ENCODE measurements at regions not wholly inside any gene's neighbourhood (a gene's known extent, or its start where the extent isn't known, plus 50 kb on each side); places are given as distances from the start of the nearest gene placed in this dataset.

DNA sequence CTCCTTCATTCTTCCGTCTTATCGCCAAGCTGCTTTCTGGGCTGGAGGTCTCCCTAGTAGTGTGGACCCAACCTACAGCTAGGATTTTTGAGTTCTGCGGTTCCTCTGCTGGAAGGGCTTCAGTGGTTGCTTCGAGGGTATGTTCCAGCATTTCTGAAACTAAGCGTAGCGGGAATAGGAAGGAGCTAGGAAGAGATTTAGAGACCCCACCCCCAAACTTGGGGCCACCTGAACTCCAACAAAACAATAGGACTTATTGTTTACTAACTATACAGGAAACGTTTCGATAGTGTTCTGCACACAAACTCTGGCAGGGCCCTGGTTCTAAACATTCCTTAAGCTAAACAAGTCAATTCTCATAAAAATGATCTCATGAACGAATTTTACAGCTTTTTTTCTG is 346.7 kb downstream of the PLK2 start:
- no peaks in the 10 kb centered on the region for H3K9me3 Mint-ChIP-seq
- no peaks in the 10 kb centered on the region for H3K4me1 Mint-ChIP-seq
- no peak overlapping the region for H3K27ac Mint-ChIP-seq
- no peak overlapping the region for H3K4me3 Mint-ChIP-seq
- CTCF ChIA-PET, result no interaction called here
- no peak for DNase-seq
- H3K36me3 Mint-ChIP-seq, result no peaks in the 10 kb centered on the region
- no peaks in the 10 kb centered on the region for H3K27me3 Mint-ChIP-seq

DNA sequence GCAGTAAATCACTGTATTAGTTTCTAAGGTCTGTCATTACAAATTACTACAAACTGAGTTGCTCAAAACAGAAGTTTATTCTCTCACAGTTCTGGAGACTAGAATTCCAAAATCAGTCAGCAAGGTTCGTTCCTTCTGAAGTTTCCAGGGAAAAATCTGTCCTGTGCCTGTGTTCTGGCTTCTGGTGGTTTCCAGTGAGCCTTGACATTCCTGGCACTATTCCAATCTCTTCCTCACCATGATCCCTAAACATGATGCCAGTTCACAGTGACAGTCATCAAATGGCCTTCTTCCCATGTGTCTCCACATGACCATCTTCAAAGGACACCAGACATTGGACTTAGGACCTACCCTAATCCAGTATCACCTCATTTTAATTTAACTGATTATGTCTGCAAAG is 351.4 kb downstream of the PLK2 start:
- no peak for DNase-seq
- Mint-ChIP-seq H3K4me1 (no peaks in the 10 kb centered on the region), H3K9me3 (no peaks in the 10 kb centered on the region), H3K27ac (no peak overlapping the region), H3K4me3 (no peak overlapping the region), H3K36me3 (no peaks in the 10 kb centered on the region), H3K27me3 (no peaks in the 10 kb centered on the region)
- CTCF ChIA-PET, result no interaction called here

DNA sequence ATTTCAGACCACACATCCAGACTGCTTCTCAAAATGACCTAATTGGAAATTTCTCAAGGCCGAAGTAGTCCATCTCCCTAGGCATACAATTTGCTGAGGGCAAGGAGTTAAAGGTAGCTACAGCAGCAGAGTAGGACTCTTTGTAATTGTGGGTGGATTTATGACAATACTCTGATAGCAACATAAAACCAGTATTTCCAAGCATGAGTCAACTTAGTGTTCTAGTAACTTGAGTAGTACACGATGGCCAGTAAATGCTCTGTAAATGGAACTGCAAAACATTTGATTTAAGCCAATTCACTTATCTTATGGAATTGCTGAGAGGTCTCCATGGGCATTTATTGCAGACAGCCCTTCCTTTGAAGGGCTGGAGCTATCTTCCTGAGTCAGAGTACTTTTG is 352.2 kb downstream of the PLK2 start:
- H3K4me3 Mint-ChIP-seq, result no peak overlapping the region
- DNase-seq, result no peak
- H3K27ac Mint-ChIP-seq, result no peak overlapping the region
- no peaks in the 10 kb centered on the region for H3K4me1 Mint-ChIP-seq
- H3K36me3 Mint-ChIP-seq, result no peaks in the 10 kb centered on the region
- CTCF ChIA-PET, result no interaction called here
- no peaks in the 10 kb centered on the region for H3K9me3 Mint-ChIP-seq
- no peaks in the 10 kb centered on the region for H3K27me3 Mint-ChIP-seq

DNA sequence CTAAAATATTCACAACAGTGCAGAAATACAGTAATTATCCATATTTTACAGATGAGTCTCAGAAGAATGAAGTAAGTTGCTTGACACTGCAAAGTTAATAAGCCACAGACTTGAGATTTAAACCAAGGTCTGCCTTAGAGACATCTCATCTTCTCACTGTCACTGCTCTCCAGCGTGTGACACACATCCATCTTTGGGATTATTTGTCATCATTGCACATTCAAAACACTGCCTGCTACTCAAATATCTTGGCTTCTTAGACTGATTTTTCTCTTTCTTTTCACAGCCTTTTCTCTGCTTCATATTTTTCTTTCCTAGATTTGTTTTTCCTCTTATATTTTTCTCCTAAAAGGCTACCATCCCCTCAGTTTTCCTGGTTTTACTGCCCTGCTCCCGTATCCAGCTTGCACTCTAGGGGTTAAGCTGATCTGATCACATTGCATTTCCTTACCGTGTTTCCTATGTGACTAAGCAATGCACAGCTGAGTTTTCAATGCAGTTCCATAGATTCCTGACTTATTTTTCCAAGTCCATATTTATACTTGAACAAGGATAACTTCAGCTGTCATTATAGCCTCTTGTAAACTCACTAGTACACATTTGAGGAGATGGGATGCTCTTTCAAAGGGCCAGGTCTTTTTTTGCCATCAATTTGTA is 353.0 kb downstream of the PLK2 start:
- CTCF ChIA-PET, result no interaction called here
- no peak for DNase-seq
- no peak overlapping the region for H3K4me3 Mint-ChIP-seq
- H3K9me3 Mint-ChIP-seq, result no peaks in the 10 kb centered on the region
- no peaks in the 10 kb centered on the region for H3K36me3 Mint-ChIP-seq
- no peak overlapping the region for H3K27ac Mint-ChIP-seq
- H3K4me1 Mint-ChIP-seq, result no peaks in the 10 kb centered on the region
- H3K27me3 Mint-ChIP-seq, result no peaks in the 10 kb centered on the region

DNA sequence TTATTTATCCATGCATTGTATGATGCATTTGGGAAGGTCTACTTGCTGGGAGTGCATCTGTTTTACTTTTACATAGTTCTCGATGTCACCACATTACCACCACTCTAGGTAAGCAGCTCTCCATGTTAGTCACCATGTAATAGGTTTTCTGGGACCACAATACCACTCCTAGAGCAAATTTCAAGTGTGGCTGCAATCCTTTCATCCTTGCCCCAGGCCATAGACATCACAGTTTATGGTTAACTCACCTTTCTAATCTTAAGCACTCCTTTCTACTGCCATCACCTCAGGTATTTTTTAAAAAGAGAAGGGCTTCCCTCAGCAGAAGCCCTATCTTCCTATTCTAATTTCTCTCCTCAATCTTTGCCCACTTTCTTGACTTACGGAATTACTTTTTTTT is 354.1 kb downstream of the PLK2 start:
- Mint-ChIP-seq H3K4me1 (no peaks in the 10 kb centered on the region), H3K36me3 (no peaks in the 10 kb centered on the region), H3K9me3 (no peaks in the 10 kb centered on the region), H3K4me3 (no peak overlapping the region), H3K27me3 (no peaks in the 10 kb centered on the region), H3K27ac (no peak overlapping the region)
- CTCF ChIA-PET, result no interaction called here
- DNase-seq, result no peak

DNA sequence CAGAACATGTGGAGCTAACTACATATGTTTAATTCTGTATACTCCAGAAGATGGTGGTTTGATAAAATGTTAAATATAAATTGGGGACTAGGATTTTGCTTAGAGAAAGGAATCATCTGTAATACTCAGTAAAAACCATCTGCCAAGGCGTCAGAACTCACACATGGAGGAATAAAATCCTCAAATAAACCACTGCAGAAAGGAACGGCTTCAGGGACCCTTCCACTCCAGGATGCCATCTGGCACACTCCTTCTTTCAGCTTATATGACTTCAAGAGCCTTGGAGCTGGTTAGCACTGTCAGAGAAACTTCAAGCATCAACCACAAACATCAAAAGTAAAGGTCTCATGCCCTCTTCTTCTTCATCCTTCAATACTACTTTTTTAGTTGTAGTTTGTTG is 360.6 kb downstream of the PLK2 start:
- Mint-ChIP-seq H3K9me3 (no peaks in the 10 kb centered on the region), H3K4me1 (no peaks in the 10 kb centered on the region), H3K27me3 (no peaks in the 10 kb centered on the region), H3K27ac (no peak overlapping the region), H3K4me3 (no peak overlapping the region), H3K36me3 (no peaks in the 10 kb centered on the region)
- CTCF ChIA-PET, result no interaction called here
- DNase-seq, result no peak

DNA sequence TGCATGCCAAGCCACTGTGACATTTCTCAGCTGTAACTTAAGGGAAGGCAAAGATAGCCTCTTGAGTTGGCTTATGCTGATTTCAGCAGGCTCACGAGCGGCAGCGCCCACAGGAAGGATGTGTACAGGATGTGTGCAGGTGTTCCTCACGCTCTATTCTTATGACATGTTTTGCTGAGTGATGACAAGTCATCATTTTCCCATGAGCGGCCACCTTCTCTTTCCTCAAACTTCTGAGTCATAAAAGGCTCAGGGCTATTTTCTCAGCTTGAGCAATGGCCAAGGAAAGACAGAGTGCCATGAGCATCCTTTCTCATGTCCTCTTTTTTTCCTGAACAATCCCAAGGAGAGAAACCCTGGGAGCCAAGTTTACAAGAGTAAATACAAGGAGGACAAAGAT is 365.9 kb downstream of the PLK2 start:
- Mint-ChIP-seq H3K27me3 (no peaks in the 10 kb centered on the region), H3K4me3 (no peak overlapping the region), H3K27ac (no peak overlapping the region), H3K36me3 (no peaks in the 10 kb centered on the region), H3K9me3 (no peaks in the 10 kb centered on the region), H3K4me1 (no peaks in the 10 kb centered on the region)
- CTCF ChIA-PET, result no interaction called here
- peak; percentile 27 for DNase-seq

DNA sequence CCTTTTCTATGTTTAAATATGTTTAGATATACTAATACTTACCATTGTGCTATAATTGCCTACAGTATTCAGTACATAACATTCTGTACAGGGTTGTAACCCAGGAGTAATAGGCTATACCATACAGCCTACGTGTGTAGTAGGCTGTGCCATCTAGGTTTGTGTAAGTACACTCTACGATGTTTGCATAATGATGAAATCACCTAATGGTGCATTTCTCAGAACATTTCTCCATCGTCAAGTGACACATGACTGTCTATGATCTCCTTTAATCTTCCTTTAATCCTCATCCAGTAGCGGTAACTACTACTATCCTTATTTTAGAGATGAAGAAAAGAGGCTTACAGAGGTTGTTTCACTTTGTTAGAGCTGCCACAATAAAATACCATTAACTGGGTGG is 369.2 kb downstream of the PLK2 start:
- Mint-ChIP-seq H3K36me3 (no peaks in the 10 kb centered on the region), H3K4me1 (no peaks in the 10 kb centered on the region), H3K27me3 (no peaks in the 10 kb centered on the region), H3K9me3 (no peaks in the 10 kb centered on the region), H3K27ac (no peak overlapping the region), H3K4me3 (no peak overlapping the region)
- no peak for DNase-seq
- CTCF ChIA-PET, result no interaction called here

DNA sequence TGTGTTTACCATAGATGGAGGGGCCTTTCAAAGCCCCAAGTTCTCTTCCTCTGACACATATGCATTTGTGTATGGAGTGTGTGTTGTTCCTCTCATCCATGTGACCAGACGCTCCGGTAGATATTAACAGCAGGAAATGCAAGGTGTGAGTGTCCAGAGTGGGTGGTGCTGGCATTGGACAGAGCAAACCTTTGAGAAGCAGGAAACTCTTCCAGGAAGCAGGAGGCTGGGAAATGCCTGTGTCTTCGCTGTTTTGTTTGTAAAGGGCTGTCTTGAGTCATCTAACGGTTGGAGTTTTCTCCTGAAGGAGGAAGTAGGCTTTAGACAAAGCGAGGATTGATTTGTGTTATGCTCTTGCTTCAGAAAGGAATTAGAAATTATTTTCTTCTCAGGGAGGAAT is 370.9 kb downstream of the PLK2 start:
- no peaks in the 10 kb centered on the region for H3K9me3 Mint-ChIP-seq

DNA sequence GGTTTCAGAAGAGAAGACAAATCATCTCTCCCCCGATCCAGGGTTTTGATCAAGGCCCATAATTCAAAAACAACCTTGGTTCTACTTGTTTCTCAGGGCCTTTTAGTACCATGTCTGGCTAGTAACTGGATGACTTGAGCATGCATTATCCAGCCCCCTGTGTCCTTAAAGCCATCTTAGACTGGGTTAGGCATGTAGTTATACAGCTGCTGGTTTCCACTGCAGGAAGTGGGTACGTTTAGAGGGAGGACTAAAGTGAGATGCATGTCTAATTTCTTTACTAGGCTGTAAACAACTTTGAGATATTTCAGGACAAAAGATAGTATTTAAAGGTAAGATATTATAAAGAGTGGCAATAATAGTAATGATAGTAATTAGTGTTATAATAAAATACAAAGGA is 372.0 kb downstream of the PLK2 start:
- Mint-ChIP-seq H3K27me3 (no peaks in the 10 kb centered on the region), H3K4me1 (no peaks in the 10 kb centered on the region), H3K4me3 (no peak overlapping the region), H3K9me3 (no peaks in the 10 kb centered on the region), H3K36me3 (no peaks in the 10 kb centered on the region), H3K27ac (no peak overlapping the region)
- DNase-seq, result no peak
- CTCF ChIA-PET, result no interaction called here

More for the DNA sequence above, 370.9 kb downstream of the PLK2 start:
- DNase-seq, result no peak
- no peak overlapping the region for H3K4me3 Mint-ChIP-seq
- no peaks in the 10 kb centered on the region for H3K36me3 Mint-ChIP-seq
- no peaks in the 10 kb centered on the region for H3K4me1 Mint-ChIP-seq
- no peak overlapping the region for H3K27ac Mint-ChIP-seq
- H3K27me3 Mint-ChIP-seq, result no peaks in the 10 kb centered on the region
- CTCF ChIA-PET, result no interaction called here

DNA sequence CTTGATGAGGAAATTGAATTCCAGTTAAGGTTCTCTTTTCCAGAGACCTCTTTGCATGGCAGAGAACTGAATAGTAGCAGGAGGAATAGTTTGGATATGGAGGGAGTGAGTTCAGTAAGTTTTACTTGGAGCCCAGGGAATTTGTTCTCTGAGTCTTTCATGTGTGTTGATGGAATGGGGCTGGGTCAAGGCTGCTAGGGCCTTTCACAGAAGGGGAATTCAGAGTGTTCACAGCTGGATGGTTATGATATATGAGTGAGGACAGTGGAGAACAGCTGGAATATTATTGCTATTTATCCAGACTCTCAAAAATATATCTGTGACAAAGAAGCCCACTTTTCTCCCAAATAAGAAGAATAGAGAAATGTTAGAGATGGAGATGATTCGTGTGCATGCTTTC is 372.8 kb downstream of the PLK2 start:
- no peak overlapping the region for H3K27ac Mint-ChIP-seq
- DNase-seq, result no peak
- no peaks in the 10 kb centered on the region for H3K36me3 Mint-ChIP-seq
- H3K27me3 Mint-ChIP-seq, result no peaks in the 10 kb centered on the region
- no peaks in the 10 kb centered on the region for H3K9me3 Mint-ChIP-seq
- CTCF ChIA-PET, result no interaction called here
- H3K4me3 Mint-ChIP-seq, result no peak overlapping the region
- no peaks in the 10 kb centered on the region for H3K4me1 Mint-ChIP-seq

DNA sequence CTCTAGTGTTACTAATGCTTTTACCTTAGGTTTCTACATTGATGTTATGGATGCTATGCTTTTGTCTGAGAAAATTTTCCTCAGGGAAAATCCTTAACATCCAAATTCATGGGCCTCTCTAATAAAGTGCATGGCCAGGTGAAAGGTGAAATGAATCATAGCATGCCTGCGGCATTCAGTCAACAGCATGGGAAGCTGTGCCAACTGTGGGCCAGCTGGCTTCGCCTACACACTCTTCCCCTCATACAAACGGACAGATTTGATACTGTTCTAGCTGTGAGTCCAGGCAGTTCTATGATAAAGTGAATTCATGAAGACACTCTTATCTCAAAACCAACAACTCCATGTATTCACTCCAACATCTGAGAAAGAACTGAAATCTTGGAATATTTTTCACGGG is 374.1 kb downstream of the PLK2 start:
- H3K27me3 Mint-ChIP-seq, result no peaks in the 10 kb centered on the region
- no peak overlapping the region for H3K27ac Mint-ChIP-seq
- no peaks in the 10 kb centered on the region for H3K36me3 Mint-ChIP-seq
- CTCF ChIA-PET, result no interaction called here
- H3K4me1 Mint-ChIP-seq, result no peaks in the 10 kb centered on the region
- no peak overlapping the region for H3K4me3 Mint-ChIP-seq
- no peak for DNase-seq
- no peaks in the 10 kb centered on the region for H3K9me3 Mint-ChIP-seq

DNA sequence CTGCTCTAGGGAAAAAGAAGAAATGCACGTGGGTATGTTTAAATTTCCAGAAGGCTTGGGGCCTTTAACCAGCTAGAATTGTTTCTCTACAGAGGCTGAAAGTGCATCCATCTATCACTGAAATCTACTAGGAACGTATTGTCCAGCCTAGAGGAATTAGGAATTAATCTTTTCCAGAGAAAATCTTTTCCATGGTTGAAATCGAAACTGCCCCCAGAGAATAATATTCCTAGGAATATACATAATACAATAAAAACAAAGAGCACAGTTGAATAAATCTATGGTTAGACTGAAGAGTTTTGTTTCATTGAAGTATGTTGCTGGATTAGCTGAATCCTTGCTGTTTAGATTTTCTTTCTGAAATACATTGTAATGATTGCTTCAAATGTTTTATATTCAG is 378.5 kb downstream of the PLK2 start:
- DNase-seq, result no peak
- Mint-ChIP-seq H3K36me3 (no peaks in the 10 kb centered on the region), H3K4me3 (no peak overlapping the region), H3K27ac (no peak overlapping the region), H3K27me3 (no peaks in the 10 kb centered on the region), H3K9me3 (no peaks in the 10 kb centered on the region), H3K4me1 (no peaks in the 10 kb centered on the region)
- CTCF ChIA-PET, result no interaction called here

DNA sequence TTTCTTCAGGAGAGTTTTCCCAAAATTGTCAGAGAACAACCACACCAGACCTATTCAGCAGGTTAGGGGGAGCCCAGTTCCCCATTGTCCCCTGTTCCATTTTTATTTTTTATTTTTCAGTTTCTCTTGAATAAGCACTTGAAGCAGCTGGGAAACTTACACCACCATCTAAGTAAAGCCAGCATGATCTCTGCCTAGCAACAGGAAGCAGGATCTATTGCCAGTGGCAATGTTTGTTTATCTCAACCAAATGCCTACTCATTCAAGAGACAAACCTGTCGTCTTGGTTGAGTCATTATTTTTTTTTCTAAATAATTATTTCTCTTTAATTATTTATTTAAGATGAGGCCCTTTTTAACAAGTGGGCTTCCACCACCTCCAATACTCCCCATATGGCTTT is 379.3 kb downstream of the PLK2 start:
- Mint-ChIP-seq H3K27ac (no peak overlapping the region), H3K4me1 (no peaks in the 10 kb centered on the region), H3K27me3 (no peaks in the 10 kb centered on the region), H3K36me3 (no peaks in the 10 kb centered on the region), H3K9me3 (no peaks in the 10 kb centered on the region), H3K4me3 (no peak overlapping the region)
- no peak for DNase-seq
- CTCF ChIA-PET, result no interaction called here

DNA sequence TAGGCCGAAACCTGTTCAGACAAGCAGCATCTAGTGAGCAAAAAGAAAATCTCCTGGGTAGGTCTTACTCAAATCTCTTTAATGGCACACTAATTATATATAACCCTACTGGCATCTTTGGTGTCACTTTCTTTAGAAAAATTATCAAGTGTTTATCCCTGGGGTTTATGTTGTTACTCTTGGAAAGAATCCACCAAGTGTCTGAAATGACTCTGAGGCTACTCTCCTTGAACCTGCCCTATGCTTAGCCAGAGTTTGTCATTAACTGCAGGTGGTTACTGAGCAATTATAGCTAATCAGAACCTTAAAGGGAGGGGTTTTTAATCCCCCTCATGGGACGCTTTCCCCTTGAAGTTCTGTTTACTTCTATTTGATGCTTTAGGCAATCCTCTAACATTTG is 381.9 kb downstream of the PLK2 start:
- no peaks in the 10 kb centered on the region for H3K4me1 Mint-ChIP-seq
- H3K9me3 Mint-ChIP-seq, result no peaks in the 10 kb centered on the region
- DNase-seq, result no peak
- no peaks in the 10 kb centered on the region for H3K27me3 Mint-ChIP-seq
- no peak overlapping the region for H3K4me3 Mint-ChIP-seq
- no peak overlapping the region for H3K27ac Mint-ChIP-seq
- H3K36me3 Mint-ChIP-seq, result no peaks in the 10 kb centered on the region
- CTCF ChIA-PET, result no interaction called here

DNA sequence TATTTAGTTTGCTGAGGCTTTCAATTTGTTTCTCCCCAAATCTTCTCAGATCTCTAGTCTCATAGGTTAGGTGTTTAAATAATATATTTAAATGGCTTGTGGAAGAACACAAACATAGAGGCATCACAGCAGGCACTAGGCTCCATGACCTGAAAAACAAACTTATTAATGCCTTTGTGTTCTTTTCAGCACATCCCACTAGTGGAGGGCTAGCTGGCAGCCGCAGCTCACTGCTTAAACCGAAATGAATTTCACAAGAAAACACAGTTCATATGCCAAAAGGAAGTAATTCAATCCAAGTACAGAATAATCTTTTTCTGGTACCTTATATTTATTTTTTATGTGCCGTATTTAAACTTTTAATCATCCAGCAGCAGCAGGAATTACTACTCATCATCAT is 382.5 kb downstream of the PLK2 start:
- CTCF ChIA-PET, result no interaction called here

More for the DNA sequence above, 382.5 kb downstream of the PLK2 start:
- no peaks in the 10 kb centered on the region for H3K4me1 Mint-ChIP-seq
- H3K4me3 Mint-ChIP-seq, result no peak overlapping the region
- no peaks in the 10 kb centered on the region for H3K36me3 Mint-ChIP-seq
- no peak overlapping the region for H3K27ac Mint-ChIP-seq
- DNase-seq, result no peak
- H3K9me3 Mint-ChIP-seq, result no peaks in the 10 kb centered on the region
- H3K27me3 Mint-ChIP-seq, result no peaks in the 10 kb centered on the region

All from activated naive CD4-positive, alpha-beta T cell treated with anti-CD3 and anti-CD28 coated beads, Interleukin-2, amount 10 ng/mL, durations not matched to agents 7 days and 5 days (primary cell).